Activated T-helper 17 cell treated with anti-CD3 and anti-CD28 coated beads, Interleukin-2, amount 50 U/mL, for 72 hours (primary cell): ENCODE measurements at regions not wholly inside any gene's neighbourhood (a gene's known extent, or its start where the extent isn't known, plus 50 kb on each side); places are given as distances from the start of the nearest gene placed in this dataset.
"Not testable (repeated sequence)": the region's sequence is repeated elsewhere in the genome, so short reads cannot be mapped to it uniquely, and the experiment has no call there.

ENCODE experiments used
- ATAC-seq: fragments of 150-1000 bp; cut with Tn5 transposase; replicated peaks from 2 replicates; pipeline ENCODE4 v1.10.0; 2021; ENCODE audit warnings: mild to moderate bottlenecking, moderate library complexity
- H3K27ac Mint-ChIP-seq: one replicate; pipeline ENCODE4 v1.8.0; 2022; ENCODE audit warnings: mixed read lengths
- H3K27me3 Mint-ChIP-seq: one replicate; pipeline ENCODE4 v1.8.0; 2022; ENCODE audit warnings: mixed read lengths
- H3K36me3 Mint-ChIP-seq: one replicate; pipeline ENCODE4 v1.8.0; 2022; ENCODE audit warnings: low read depth, mild to moderate bottlenecking, mixed read lengths
- H3K4me1 Mint-ChIP-seq: one replicate; pipeline ENCODE4 v1.8.0; 2022; ENCODE audit warnings: mixed read lengths
- H3K4me3 Mint-ChIP-seq: one replicate; pipeline ENCODE4 v1.8.0; 2022; ENCODE audit warnings: mild to moderate bottlenecking, mixed read lengths
- H3K9me3 Mint-ChIP-seq: one replicate; pipeline ENCODE4 v1.8.0; 2022; ENCODE audit warnings: mixed read lengths

GRCh38 chr13:78540058-78540457 lies 63.3 kb downstream of the POU4F1 start:
- H3K4me3 Mint-ChIP-seq = no peak overlapping the region
- H3K4me1 Mint-ChIP-seq = no peaks in the 10 kb centered on the region
- ATAC-seq = no peak
- H3K27me3 Mint-ChIP-seq = peaks cover 22% of the 10 kb centered on the region
- H3K9me3 Mint-ChIP-seq = no peaks in the 10 kb centered on the region
- no peak overlapping the region for H3K27ac Mint-ChIP-seq
- H3K36me3 Mint-ChIP-seq = no peaks in the 10 kb centered on the region

- H3K9me3 Mint-ChIP-seq, H3K27ac Mint-ChIP-seq, H3K4me1 Mint-ChIP-seq, ATAC-seq, H3K36me3 Mint-ChIP-seq, H3K4me3 Mint-ChIP-seq: not testable (repeated sequence)
- H3K27me3 Mint-ChIP-seq = peaks cover 18% of the 10 kb centered on the region
These were observed 77.3 kb downstream of the POU4F1 start for GRCh38 chr13:78526044-78526443.

- Mint-ChIP-seq H3K36me3 (no peaks in the 10 kb centered on the region), H3K27me3 (peaks cover 18% of the 10 kb centered on the region), H3K4me3 (no peak overlapping the region), H3K9me3 (peaks cover 14% of the 10 kb centered on the region), H3K4me1 (no peaks in the 10 kb centered on the region), H3K27ac (no peak overlapping the region)
- no peak for ATAC-seq
These were observed 78.4 kb downstream of the POU4F1 start for GRCh38 chr13:78524936-78525335.

- H3K4me3 Mint-ChIP-seq = no peak overlapping the region
- no peaks in the 10 kb centered on the region for H3K4me1 Mint-ChIP-seq
- H3K36me3 Mint-ChIP-seq = no peaks in the 10 kb centered on the region
- peaks cover 14% of the 10 kb centered on the region for H3K9me3 Mint-ChIP-seq
- H3K27ac Mint-ChIP-seq = no peak overlapping the region
- ATAC-seq = no peak
- H3K27me3 Mint-ChIP-seq = peaks cover 22% of the 10 kb centered on the region
These were observed 82.3 kb downstream of the POU4F1 start for GRCh38 chr13:78521091-78521490.

- Mint-ChIP-seq H3K4me1 (no peaks in the 10 kb centered on the region), H3K27ac (no peak overlapping the region), H3K27me3 (peaks cover 16% of the 10 kb centered on the region), H3K9me3 (peaks cover 8% of the 10 kb centered on the region), H3K4me3 (no peak overlapping the region), H3K36me3 (no peaks in the 10 kb centered on the region)
- ATAC-seq = no peak
These were observed 82.9 kb downstream of the POU4F1 start for GRCh38 chr13:78520425-78520824.

GRCh38 chr13:78518482-78518881 lies 84.9 kb downstream of the POU4F1 start:
- not testable (repeated sequence) for H3K36me3 Mint-ChIP-seq, ATAC-seq, H3K4me3 Mint-ChIP-seq, H3K27ac Mint-ChIP-seq, H3K4me1 Mint-ChIP-seq, H3K9me3 Mint-ChIP-seq
- peaks cover 12% of the 10 kb centered on the region for H3K27me3 Mint-ChIP-seq

- ATAC-seq = no peak
- Mint-ChIP-seq H3K36me3 (no peaks in the 10 kb centered on the region), H3K4me1 (no peaks in the 10 kb centered on the region), H3K4me3 (no peak overlapping the region), H3K27me3 (no peaks in the 10 kb centered on the region), H3K9me3 (peaks cover 4% of the 10 kb centered on the region), H3K27ac (no peak overlapping the region)
These were observed 103.5 kb downstream of the POU4F1 start for GRCh38 chr13:78499802-78500201.

- Mint-ChIP-seq H3K27me3 (no peaks in the 10 kb centered on the region), H3K36me3 (no peaks in the 10 kb centered on the region), H3K4me1 (no peaks in the 10 kb centered on the region), H3K4me3 (no peak overlapping the region), H3K27ac (no peak overlapping the region), H3K9me3 (peaks cover 4% of the 10 kb centered on the region)
- no peak for ATAC-seq
These were observed 105.5 kb downstream of the POU4F1 start for GRCh38 chr13:78497702-78498355.

- Mint-ChIP-seq H3K4me1 (no peaks in the 10 kb centered on the region), H3K9me3 (peaks cover 8% of the 10 kb centered on the region), H3K27me3 (peaks cover 6% of the 10 kb centered on the region), H3K27ac (no peak overlapping the region), H3K36me3 (no peaks in the 10 kb centered on the region), H3K4me3 (no peak overlapping the region)
- no peak for ATAC-seq
These were observed 111.4 kb downstream of the POU4F1 start for GRCh38 chr13:78491978-78492377.

- H3K27ac Mint-ChIP-seq, H3K9me3 Mint-ChIP-seq, H3K4me3 Mint-ChIP-seq, ATAC-seq, H3K36me3 Mint-ChIP-seq, H3K4me1 Mint-ChIP-seq: not testable (repeated sequence)
- peaks cover 15% of the 10 kb centered on the region for H3K27me3 Mint-ChIP-seq
These were observed 113.1 kb downstream of the POU4F1 start for GRCh38 chr13:78490225-78490624.

- peaks cover 8% of the 10 kb centered on the region for H3K9me3 Mint-ChIP-seq
- H3K36me3 Mint-ChIP-seq = no peaks in the 10 kb centered on the region
- no peaks in the 10 kb centered on the region for H3K4me1 Mint-ChIP-seq
- H3K27me3 Mint-ChIP-seq = peaks cover 15% of the 10 kb centered on the region
- H3K4me3 Mint-ChIP-seq = no peak overlapping the region
- no peak for ATAC-seq
- H3K27ac Mint-ChIP-seq = no peak overlapping the region
These were observed 115.6 kb downstream of the POU4F1 start for GRCh38 chr13:78487707-78488106.

GRCh38 chr13:78485803-78486202 lies 117.5 kb downstream of the POU4F1 start:
- no peak overlapping the region for H3K27ac Mint-ChIP-seq
- ATAC-seq = no peak
- peaks cover 15% of the 10 kb centered on the region for H3K27me3 Mint-ChIP-seq
- no peaks in the 10 kb centered on the region for H3K9me3 Mint-ChIP-seq
- no peak overlapping the region for H3K4me3 Mint-ChIP-seq
- H3K4me1 Mint-ChIP-seq = no peaks in the 10 kb centered on the region
- H3K36me3 Mint-ChIP-seq = no peaks in the 10 kb centered on the region

- Mint-ChIP-seq H3K27ac (no peak overlapping the region), H3K4me1 (no peaks in the 10 kb centered on the region), H3K36me3 (no peaks in the 10 kb centered on the region), H3K4me3 (no peak overlapping the region), H3K9me3 (no peaks in the 10 kb centered on the region), H3K27me3 (peaks cover 4% of the 10 kb centered on the region)
- ATAC-seq = no peak
These were observed 125.2 kb downstream of the POU4F1 start for GRCh38 chr13:78478183-78478582.

GRCh38 chr13:78476910-78477309 lies 126.4 kb downstream of the POU4F1 start:
- no peaks in the 10 kb centered on the region for H3K9me3 Mint-ChIP-seq
- no peak overlapping the region for H3K4me3 Mint-ChIP-seq
- no peaks in the 10 kb centered on the region for H3K36me3 Mint-ChIP-seq
- peaks cover 4% of the 10 kb centered on the region for H3K27me3 Mint-ChIP-seq
- no peak for ATAC-seq
- no peaks in the 10 kb centered on the region for H3K4me1 Mint-ChIP-seq
- H3K27ac Mint-ChIP-seq = no peak overlapping the region

GRCh38 chr13:78468621-78469020 lies 134.7 kb downstream of the POU4F1 start:
- no peaks in the 10 kb centered on the region for H3K9me3 Mint-ChIP-seq

GRCh38 chr13:78465250-78465649 lies 138.1 kb downstream of the POU4F1 start:
- no peak for ATAC-seq
- H3K27ac Mint-ChIP-seq = no peak overlapping the region
- no peaks in the 10 kb centered on the region for H3K36me3 Mint-ChIP-seq
- H3K4me3 Mint-ChIP-seq = no peak overlapping the region
- H3K9me3 Mint-ChIP-seq = no peaks in the 10 kb centered on the region
- no peaks in the 10 kb centered on the region for H3K27me3 Mint-ChIP-seq
- no peaks in the 10 kb centered on the region for H3K4me1 Mint-ChIP-seq

More at GRCh38 chr13:78468621-78469020, 134.7 kb downstream of the POU4F1 start:
- H3K36me3 Mint-ChIP-seq = no peaks in the 10 kb centered on the region
- H3K27ac Mint-ChIP-seq = no peak overlapping the region
- no peaks in the 10 kb centered on the region for H3K4me1 Mint-ChIP-seq
- H3K4me3 Mint-ChIP-seq = no peak overlapping the region
- no peak for ATAC-seq
- peaks cover 5% of the 10 kb centered on the region for H3K27me3 Mint-ChIP-seq
